ENCODE measurements at regions not wholly inside any gene's neighbourhood (a gene's known extent, or its start where the extent isn't known, plus 50 kb on each side); places are given as distances from the start of the nearest gene placed in this dataset.

DNA sequence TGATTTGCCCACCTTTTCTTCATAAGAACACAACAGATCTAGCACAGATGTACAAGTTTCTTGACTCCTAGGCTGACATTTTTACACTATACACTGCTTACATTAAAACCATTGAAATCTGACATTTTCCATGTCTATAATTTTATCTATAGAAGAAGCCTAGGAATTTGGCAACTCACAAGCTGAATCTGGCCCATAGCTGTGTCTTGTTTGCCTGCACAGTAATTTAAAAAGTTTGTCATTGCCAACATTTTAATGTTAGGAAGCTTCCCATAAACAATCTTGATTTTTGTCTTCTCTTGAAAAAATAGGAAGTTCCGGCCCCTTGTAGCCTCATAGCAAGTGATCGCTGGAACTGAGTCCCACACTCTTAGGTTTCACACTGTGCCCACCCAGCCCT lies 394.6 kb upstream of the AZI2 start:
- DNase-seq = no peak

DNA sequence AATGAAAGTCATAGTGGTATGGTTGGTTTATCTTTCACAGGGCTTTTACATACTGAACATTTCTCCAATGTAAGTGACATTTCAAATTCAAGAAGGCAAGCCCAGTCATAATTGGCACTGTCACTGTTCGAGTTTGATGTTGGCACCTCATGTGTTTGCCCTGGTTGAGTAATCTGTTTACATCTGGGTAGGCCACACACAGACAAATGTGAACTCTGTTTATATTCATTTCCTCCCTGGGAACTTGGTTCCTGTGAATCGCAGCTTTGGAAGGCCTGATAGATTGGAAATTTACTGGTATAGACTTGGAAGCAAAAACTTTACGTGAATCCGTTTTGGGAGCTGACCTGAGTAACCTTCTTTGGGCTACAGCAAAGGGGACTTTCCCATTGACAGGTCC lies 395.2 kb upstream of the AZI2 start:
- no peak for DNase-seq

DNA sequence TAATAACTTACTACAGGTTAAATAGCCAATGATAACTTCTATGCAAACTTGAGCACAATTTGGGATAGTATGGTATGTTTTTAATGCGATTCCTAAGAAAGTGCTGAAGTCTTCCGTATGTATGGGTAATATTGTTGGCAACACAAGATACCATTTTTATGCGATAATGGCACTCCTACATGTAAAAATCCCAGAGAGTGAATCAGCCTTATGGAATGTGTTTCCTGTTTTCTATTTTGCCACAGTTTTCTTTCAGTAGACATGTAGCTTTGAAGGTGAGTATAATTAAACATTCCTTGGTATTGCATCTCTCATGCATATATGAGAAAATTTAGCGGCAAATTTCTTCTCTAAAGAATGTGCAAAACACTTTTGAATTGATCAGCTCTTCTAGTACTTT lies 396.8 kb upstream of the AZI2 start:
- DNase-seq = no peak

DNA sequence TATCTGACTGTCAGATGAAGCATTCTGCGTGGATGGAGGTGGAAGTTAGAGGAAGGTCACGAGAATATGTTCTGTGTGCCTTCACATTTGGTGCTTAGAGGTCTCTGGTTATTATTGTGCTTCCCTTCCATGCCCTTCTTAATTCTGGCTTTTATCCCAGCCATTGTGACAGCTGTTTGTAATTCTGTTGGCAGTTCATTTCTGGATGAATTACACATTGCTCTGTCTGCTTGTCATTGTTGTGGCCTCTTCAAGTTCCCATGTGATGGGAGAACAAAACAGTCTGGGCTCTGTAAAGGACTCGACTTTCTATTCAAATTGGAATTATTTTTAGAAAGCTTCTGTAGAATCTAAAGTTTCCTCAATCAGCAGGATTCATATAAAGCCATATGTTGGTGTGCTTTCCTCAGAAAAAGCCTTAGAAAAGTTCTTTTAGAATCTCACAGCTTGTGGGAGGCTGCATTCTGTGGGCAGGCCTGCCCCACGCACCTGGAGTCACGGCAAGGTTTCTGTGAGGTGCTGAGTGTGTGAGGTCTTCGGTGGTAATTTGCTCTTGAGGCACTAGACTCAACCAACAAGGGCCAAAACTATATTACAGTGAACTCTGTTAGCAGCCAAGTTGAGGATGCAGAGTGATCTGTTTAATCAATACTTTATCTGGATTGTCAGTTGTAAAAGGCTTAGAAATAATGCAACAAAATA lies 397.4 kb upstream of the AZI2 start:
- no peak for DNase-seq

DNA sequence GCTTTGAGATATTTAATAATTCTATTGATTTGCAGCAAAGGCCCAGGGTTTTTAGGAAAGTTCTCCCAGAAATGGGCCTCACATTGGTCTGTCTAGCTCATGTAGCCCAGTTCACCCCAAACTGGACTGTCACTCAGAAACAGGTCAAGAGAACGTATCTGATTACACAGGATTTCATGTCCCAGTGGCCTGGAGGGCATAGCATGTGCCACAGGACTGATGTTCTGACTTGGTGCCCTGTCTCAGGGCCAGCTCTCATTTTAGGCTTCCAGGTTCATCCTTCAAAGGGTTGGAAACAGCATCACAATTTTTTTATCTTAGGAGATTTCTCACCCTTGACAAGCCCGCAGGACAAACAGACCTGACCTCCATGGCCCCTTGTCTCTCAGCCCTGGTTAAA lies 398.4 kb upstream of the AZI2 start:
- no peak for DNase-seq

DNA sequence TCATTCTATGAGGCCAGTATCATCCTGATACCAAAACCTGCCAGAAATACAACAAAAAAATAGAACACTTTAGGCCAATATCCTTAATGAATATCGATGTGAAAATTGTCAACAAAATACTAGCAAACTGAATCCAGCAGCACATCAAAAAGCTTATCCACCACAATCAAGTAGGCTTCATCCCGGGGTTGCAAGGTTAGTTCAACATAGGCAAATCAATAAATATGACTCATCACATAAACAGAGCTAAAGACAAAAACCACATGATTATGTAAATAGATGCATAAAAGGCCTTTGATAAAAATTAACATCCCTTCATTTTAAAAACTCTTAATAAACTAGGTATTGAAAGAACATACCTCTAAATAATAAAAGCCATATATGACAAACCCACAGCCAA lies 403.2 kb upstream of the AZI2 start:
- DNase-seq = no peak

DNA sequence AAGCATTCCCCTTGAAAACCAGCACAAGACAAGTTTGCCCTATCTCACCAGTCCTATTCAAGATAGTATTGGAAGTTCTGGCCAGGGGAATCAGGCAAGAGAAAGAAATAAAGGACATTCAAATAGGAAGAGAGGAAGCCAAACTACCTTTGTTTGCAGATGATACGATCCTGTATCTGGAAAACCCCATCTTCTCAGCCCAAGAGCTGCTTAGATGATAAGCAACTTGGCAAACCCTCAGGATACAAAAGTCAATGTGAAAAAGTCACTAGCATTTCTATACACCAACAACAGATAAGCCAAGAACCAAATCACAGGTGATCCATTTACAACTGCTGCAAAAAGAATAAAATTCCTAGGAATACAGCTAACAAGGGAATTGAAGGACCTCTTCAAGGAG lies 403.7 kb upstream of the AZI2 start:
- no peak for DNase-seq

DNA sequence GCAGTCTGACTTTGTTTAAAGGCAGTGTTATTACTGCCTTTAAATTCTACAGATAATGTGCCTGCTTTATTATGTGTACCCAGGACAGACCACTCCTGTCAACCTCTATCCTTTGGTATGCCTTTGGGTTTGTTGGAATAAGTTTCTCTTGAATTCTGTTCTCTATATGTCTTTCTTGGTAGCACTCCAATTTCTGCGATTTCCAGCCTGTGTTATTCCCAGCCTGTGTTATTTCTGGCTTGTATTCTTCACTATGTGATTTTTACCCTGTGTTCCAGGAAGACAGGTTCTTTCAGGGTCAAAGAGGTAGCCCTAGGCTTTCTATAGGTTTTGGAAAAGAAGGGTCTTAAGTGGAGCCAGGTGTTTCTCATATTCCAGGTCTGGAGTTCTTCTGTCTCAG lies 407.4 kb upstream of the AZI2 start:
- no peak for DNase-seq

DNA sequence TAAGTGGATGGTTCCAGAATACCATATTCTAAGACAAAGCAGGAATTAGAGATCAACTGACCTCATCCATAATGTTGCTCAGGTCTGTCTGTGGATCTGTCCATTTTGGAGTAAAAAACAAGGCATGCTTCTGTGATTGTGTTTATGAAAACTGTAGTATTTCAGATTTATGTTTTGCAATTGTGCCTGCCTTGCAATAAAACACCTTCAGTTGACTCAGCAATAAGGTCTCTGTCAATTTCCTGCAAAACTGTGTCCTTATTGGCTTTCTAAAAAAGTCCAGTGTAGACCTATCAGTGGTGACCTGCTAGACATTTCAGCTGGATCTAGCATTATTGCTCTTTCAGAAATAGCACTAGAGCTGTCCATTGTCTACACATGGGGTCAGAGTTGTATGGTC lies 409.5 kb upstream of the AZI2 start:
- DNase-seq = no peak

DNA sequence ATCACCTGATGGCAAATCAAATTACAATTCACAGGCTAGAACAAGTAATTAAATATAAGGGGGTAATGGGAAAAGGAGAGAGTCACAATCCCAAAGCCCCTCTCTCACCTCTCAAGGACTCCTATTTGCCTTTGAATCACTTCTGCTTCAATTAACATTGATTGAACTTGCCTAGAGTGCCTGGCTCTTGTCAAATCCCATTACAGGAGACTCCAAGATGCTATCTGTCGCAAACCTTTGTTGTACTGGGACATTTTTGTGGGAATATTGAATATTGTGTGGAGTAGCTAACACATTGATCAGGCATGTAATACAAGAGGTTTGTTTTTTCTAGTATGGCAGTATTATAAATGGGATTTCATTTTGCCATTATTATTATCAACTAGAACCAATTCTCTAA lies 412.8 kb upstream of the AZI2 start:
- no peak for DNase-seq

DNA sequence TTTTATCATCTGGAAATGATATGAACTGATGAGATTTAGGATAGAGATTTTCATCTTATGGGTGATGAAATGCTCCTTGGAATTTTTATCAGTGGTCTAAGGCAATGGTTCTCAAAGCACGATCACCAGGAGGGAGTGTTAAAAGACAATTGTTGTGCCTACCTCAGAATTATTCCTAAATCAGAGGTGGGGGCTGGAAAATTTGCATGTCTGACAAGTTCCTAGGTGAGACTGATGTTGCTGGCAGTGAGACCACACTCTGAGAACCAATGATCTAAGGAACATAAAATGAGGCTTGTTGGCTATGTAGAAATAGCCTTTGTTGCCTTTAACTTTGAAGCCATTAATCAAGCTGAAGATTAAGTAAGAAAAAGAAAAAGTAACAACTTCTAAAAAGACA lies 416.6 kb upstream of the AZI2 start:
- DNase-seq = no peak

DNA sequence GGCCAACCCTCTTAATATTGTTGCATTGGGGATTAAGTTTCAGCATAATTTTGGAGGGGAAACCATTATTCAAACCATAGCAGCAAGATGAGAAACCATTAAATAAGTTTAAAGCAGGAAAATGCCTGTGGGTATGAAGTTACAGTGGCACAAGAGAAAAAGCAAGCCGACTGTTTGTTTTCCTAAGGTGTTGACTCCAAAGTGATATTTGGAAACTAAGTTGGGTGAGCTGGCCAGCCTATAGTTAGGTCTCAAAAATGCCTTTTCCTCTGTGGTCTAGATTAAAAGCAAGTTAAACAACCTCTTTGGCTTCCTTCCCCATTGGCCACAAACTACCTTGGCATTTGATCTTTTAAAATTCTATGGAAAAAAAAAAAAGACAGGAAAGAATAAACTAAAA lies 419.8 kb upstream of the AZI2 start:
- no peak for DNase-seq

DNA sequence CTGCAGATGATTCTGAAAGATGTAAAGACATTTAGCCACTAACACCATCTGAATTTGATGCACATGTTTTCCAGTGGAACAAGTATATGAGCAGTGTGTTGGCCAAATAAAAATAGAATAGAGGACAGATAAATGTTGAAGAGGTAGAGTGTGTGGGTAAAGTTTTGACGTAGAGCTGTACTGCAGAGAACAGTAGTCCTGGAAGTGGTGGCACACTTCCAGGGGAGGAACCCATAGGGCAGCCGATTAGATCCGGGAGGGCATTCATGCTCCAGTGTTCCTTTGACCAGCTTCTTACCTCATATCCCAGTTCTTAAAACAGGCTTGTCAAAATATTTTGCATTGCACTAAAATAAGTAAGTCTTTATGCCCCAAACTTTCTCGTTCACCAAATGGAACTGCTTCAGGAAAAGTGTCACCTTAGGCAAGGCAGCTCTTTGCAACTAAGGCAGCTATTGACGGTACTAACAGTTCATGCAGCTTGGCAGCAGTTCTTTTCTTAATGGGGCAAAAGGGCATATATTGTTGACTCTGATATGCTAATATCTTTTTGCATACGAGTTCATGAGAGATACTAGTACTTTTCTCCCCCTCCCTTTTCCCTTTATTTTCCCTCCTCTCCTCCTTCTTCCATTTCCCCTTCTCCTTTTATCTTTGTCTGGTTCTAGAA lies 429.3 kb upstream of the AZI2 start:
- DNase-seq = no peak

DNA sequence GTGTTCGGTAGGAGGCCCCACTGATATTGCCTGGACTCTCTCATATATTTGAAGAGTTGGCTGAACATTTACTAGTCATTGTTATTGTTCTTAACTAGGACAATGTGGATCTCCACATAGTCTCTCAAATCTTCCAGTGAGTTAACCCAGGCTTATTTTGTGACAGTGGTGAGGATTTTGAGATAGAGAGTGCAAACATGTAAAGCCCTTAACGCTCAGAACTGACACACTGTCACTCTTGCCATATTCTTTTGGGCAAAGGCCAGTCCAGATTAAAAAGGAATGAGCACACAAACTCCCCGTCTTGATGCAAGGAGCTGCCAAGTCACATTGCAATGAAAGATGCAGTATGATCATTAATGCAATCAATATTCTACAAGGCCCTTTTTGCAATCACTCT lies 431.9 kb upstream of the AZI2 start:
- DNase-seq = no peak

DNA sequence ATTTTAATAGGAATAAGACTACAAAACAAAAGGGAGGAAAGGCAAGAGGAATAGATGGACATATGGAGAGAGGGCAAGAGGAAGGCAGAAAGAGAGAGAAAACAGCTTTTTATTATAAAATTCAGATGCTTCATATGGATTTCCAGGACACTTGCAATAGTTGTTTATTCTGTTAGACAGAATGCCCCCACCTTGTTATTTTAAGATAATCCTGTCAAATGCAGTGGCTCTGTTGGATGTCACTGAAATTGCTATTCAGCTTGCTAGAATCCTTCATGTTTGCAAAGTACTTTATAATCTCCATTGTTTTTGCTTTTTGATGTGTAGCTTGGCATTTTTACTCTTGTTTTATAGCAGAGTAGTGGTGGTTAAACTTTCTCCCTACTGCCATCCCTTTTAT lies 432.4 kb upstream of the AZI2 start:
- DNase-seq = no peak

DNA sequence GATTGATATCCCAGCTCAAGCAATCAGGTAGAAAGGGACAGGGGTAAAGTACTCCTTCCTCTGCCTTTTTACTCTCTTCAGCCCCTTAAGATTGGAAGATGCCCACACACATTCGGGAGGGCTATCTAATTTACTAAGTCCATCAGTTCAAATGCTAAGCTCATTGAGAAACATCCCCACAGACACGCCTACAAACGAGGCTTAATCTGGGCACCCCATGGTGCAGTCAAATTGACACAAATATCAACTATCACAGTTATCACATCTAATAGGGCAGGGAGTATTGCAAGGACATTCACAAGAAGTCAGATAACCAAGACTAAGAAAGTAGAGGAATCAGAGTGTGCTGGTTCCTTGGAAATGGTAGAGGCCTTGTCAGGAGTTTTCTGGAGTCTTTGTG lies 437.8 kb upstream of the AZI2 start:
- DNase-seq = no peak

DNA sequence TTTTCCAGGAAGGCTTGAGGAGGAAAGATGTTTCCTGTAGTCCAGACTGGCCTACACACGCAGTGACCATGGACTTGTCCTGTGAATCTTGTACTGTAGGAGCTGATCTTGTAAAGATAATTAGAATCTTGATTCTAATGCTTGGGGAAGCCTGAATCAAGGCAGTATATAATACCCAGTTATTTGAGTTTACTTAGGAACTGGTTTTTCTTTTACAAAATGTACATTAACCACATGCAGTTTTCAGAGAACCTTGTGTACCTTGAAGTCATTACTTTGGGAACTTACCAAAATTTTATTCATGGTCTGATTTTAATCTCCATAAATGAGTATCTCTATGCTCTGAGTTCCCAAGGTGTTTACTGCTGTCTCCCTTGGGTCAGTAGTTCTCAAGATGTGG lies 439.9 kb upstream of the AZI2 start:
- DNase-seq = no peak

DNA sequence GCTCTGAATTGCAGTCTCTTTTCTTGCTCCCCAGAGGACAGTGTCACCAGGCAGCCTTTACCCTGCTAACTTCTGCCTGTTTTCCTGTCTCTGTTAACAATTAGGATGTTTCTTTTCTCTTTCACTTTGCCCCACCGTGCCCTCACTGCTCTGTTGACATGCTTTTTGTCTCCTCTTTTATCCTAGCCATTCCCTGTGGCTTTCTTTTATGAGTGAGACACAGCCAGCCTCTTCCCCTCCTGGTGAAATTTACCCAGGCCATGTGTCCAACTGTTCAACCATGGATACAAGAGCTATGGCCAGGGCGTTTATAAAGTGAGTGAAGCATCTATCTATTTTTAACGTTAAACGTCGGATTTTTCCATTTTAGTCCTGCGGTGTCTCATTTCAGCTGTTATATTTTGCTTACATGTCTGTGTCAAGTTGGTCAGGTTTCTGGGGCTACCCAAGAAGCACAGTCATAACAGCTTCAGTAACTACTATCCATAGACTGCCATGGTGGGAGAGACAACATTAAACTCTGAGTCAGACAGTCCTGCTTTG lies 443.2 kb upstream of the AZI2 start:
- DNase-seq = no peak

DNA sequence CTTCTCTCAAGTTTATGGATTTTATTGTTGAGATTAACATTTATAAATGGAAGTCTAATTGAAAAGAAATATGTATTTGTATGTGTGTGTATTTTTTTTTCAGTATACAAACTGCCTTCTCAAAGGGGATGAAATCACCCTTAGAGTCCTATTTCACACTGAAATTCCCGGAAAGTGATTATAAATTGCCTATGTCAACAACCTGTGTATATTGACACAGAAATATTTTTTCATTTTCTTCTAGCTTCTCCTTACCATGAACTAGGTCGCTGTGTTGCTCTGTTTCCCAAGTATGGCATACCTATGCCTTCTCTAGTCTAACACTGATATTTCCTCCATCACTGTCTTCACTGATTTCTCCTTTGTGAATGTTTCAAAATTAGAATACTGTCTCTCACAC lies 444.0 kb upstream of the AZI2 start:
- DNase-seq = no peak

DNA sequence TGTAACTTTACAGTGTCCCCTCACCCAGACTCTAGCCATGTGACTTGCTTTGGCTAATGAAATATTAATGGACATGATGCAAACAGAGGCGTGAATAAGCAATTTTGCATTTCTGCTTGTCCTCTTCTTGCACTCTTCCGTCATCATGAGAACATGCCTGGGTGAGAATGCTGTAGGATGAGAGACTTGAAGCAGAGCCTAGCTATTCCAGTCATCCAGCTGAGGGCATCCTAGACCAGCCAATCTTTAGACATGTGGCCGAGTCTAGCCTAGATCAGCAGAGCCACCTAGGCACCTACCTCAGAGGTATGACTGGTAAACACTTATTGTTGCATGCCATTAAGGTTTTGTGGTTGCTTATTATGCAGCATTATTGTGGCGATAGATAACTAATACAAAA lies 450.5 kb upstream of the AZI2 start:
- no peak for DNase-seq

DNA sequence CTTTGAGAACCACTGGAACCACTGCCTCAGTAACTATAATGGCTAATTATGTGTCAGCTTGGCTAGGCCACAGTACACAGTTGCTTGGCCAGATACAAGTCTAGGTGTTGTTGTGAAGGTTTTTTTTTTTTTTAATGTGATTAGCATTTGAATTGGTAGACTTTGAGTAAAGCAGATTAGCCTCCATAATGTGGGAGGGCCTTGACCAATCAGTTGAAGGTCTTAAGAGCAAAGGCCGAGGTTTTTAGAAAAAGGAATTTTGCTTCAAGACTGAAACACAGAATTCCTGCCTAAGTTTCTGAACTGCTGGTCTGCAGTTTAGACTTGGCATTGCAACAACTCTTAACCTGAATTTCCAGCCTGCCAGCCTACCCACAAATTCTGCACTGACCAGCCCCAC lies 451.6 kb upstream of the AZI2 start:
- no peak for DNase-seq

DNA sequence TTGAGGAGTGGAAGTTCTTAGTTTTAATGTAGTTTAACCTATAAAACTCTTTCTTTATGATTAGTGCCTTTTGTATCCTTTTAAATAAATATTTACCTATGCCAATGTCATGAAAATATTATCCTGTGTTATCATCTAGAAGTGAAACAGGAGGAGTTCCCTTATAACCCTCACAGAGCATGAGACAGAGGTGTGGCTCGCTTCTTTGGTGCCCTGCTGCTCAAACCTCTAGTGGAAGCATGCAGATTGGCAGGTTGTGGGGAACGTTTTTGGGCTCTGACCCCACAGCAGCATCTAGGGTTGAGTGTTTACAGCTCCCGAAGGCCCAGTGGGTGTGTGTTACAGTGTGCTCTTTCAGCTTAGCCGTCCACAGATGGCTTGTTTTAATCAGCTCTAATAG lies 459.4 kb upstream of the AZI2 start:
- DNase-seq = no peak

DNA sequence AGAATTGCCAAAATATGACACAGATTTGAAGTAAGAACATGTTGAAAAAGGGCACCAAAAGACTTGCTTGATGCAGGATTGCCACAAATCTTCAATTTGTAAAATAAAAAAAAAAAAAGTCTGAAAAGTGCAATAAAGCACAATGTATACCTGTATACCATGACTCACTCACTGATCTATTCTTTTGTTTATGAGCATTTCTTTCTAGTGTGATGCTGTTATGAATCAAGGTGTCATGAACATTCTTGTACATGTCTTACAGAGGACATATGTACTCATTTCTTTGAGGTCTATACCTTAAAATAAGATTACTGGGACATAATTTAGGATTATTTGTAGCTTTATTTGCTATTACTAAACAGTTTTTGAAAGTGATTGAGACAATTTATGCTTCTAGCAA lies 464.9 kb upstream of the RBMS3 start:
- no peak for DNase-seq

DNA sequence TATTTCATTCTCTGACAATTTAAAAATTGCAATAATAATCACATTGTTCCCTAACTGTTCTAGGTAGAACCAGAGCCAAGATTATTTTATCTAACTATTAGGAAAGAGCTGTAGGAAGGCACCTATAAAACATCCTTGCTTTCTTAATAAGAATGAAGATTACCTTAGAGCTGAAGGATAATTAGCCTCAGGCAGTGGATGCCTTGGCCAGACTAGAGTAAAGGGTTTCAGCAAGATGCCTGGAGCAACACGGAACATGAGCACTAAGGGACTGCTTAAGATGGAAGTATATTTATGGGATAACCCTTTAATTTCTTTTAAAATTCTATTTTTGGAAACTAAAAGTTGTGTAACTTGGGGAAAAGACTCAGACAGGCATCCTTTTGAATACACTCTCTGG lies 456.6 kb upstream of the RBMS3 start:
- DNase-seq = no peak

DNA sequence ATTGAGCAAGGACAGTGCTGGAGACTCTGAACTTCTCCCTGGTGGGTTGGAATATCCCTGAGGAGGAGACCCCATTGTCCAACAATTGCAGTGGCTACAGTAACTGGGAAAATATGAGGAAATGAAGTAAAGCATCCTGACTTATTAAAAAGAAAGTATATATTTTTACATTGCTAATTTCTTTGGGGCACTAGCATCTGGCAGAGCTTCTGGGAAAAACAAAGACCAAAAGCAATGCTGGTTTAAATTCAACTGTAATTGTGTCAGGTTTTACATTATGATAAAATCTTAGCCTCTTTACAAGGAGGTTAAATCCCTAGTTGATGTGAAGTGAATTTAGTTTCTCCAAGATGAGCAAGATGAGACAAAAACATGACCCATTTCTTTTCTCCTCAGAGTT lies 454.0 kb upstream of the RBMS3 start:
- DNase-seq = no peak
